HuH-7 (cell line): ENCODE measurements at regions not wholly inside any gene's neighbourhood (a gene's known extent, or its start where the extent isn't known, plus 50 kb on each side); places are given as distances from the start of the nearest gene placed in this dataset.

ENCODE experiments used
- DNase-seq: peaks from one replicate; pipeline ENCODE4 v3.0.0; 2011; ENCODE audit warnings: low spot score

- no peak for DNase-seq
These were observed 51.3 kb upstream of the LRRN2 start for GRCh38 chr1:204736836-204737235.

- DNase-seq = no peak
These were observed 53.0 kb upstream of the LRRN2 start for GRCh38 chr1:204738506-204738905.

- DNase-seq = no peak
These were observed 54.8 kb upstream of the LRRN2 start for GRCh38 chr1:204740354-204740753.

DNA sequence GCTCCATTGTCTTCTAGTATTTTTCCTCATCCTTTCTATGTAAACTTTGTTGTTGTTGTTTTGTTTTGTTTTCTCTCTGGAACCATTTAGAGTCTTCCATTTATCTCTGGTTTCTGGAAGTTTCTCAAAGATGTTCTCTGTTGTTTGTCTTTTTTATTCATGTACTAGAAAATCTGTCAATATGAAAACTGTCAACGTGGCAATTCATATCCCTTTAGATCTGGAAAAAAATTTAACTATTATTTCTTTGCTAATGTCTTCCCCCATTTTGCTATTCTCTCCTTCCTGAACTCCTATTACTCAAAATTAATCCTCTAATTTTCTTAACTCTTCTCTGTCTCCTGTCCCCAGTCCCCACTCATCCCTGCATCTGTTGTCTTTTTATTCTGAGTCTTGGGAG is 55.9 kb upstream of the LRRN2 start:
- no peak for DNase-seq

- no peak for DNase-seq
These were observed 57.2 kb upstream of the LRRN2 start for GRCh38 chr1:204742676-204743251.

DNA sequence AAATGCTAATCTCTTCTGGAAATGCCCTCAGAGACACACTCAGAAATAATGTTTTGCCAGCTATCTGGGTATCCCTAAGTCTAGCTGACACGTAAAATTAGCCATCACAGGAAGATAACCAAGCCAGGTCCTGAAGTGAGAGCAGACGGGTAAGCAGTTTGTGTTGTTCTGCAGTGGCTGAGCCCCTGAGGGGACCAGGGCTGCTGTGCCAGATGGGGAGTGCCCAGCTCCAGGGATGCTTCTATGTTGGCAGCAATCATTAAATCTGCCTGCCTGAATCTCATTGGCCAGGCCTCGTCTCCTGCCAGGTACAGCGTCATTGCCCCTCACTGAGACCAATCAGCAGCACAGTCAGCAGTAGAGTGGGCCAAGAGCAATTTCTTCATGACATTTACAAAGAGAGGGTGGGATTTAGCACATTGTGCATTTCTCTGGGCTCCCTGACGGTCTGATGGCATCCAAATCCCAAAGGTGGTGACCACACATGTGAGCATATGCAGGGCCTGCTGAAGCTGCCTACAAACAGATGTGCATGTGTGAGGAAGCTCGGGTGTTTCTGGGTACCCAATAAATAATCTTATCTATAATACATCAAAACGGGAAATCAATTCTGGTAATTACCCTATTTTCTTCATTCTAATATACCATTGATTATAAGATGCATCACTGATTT is 58.7 kb upstream of the LRRN2 start:
- DNase-seq = no peak

GRCh38 chr1:204746838-204747442 is 61.4 kb upstream of the LRRN2 start:
- peak; percentile 62 for DNase-seq

- no peak for DNase-seq
These were observed 65.9 kb upstream of the LRRN2 start for GRCh38 chr1:204751480-204751879.

DNA sequence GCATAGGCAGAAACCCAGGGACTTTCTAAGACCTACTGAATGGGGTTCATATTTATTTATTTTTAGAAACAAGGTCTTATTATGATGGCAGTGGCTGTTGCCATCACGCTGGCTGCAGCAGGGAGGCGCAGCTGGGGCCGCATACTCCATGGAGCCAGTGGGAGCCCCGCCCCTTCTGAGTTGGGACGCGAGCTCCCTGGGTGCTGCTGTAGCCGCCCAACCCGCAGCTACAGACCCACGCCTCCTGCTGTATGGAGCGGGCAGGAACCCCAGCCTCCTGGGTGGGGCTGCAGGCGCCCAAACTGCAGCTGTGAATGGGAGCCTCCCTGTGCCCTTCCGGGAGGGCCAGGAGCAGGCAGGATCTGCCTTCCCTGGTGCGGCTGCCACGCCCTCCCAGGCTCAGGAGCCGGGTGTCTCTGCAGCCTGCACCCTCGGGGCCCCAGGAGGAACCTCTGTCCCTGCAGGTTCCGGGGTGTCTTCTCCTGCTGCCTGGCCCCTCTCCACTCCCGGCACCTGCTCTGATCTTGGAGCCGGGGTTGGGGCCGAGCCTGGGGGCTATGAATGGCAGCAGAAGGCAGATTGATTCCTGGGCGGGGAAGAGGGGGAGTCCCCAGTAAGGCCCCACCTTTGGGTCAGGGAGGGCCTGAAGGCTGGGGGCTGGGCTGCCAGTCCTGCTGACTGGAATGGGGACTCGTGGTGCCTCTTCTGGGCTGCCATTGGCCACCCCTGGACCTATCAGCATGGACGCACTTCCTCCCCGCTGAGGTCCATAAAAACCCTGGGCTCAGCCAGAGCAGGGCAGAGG is 66.5 kb upstream of the LRRN2 start:
- no peak for DNase-seq

- DNase-seq = no peak
These were observed 67.1 kb upstream of the LRRN2 start for GRCh38 chr1:204752688-204753040.

DNA sequence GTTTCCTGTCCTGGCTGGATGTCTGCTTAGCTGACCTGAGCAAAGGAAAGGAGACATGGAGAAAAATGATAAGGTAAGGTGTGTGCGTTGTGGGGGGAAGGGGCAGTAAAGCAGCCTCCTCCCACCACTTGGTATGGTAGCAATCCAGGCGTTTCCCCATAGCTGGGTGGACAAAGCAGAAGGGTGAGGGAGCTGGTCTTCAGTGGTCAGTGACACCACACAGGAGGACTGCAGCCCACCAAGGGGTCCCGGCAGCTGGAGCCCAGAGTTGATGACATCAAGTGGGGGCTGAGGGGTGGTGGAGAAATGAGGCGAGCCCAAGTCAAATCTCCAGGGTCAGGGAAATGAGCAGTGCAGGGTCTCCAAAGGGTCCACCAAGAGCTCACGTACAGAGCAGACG is 69.3 kb upstream of the LRRN2 start:
- DNase-seq = no peak

DNA sequence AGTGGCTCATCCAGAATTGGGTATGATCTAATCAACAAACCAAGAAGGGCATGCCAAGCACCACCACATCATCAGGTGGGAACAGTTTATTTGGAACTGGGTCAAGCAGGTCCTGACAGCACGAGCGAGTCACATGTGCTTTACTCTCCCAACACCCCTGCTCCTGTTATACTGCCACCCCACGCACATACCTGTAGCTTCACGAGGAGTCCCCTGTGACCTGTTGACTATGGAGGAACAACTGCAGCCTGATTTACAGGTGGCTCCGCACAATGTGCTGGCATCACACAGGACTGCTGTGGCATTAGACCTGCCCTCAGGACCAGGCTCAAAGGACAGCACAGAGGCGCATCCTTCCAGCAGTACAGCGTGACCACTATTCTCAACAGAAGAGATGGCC is 70.8 kb upstream of the LRRN2 start:
- no peak for DNase-seq

DNA sequence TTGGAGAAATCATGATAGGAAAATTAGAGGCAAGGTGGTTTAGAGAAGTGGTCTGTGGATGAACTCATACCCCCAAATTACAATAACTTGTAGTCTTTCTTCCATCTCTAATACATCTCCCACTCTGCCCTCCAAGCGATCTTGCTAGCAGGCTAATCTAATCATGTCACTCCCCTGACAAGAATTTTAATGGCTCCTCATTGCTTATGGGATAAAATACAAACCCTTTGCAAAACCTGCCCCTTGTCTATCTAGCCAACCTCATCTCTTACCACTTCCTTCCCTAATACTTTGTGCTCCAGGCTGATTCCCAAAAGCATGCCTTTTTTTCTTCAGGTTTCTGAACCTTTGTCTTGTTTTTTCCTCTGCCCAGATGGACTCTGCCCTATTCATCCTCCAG is 71.3 kb upstream of the LRRN2 start:
- DNase-seq = no peak

GRCh38 chr1:204758601-204759000 is 73.1 kb upstream of the LRRN2 start:
- DNase-seq = no peak

DNA sequence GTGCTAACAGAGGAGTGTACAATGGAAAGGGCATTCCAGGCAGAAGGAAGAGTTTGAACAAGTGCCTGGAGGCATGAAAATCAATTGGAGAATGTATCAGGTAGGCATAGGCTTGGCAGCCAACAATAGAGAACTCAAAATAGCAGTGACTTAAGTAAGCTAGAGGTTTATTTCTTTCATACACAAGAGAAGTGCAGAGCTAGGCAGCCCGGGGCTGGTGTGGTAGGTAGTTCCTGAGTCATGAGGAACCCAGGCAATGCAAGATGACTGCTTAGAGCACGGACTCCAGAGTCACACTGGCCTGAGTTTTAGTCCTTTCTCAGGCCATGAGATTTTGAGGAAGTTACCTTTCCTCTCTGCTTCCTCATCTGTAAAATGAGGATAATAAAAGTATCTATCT is 74.8 kb upstream of the LRRN2 start:
- no peak for DNase-seq

- no peak for DNase-seq
These were observed 75.2 kb upstream of the LRRN2 start for GRCh38 chr1:204760757-204761156.

GRCh38 chr1:204763773-204764427 is 78.4 kb upstream of the LRRN2 start:
- DNase-seq = peak; percentile 64

DNA sequence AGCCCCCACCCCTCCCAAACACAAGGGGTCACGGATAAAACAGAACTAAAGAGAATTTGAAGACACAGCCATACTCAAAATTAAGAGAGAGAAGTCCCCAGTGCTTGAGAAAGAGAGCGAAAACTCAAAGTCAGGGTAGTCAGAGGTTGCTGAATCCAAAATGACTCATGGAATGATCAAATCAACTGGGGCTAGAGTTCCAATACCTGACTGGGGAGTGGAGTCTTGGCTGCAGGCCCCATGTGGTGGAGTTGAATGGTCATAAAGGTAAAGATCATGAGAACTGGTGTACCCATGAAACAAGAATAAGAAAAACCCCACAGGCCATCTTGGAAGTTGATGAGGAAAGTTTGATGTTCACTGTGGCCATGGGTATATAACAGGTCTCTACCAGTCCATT is 84.5 kb upstream of the LRRN2 start:
- no peak for DNase-seq

DNA sequence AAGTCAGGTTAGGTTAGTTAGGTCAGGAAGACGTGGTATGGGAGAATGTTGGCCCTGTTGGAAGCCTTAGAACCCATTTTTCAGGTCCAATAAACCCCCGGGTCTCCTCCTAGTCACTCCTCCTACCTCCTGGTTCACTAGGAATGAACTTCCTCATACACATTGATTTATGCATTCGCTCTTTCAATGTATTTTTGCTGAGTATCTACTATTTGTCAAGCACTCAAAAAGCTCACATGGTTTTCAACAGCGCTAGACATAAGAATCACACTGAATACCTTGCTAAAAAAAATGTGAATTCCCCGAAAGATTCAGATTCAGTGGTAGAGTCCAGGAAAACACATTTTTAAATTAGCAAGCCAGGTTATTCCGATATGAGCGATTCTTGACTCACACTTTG is 85.8 kb upstream of the LRRN2 start:
- DNase-seq = no peak

GRCh38 chr1:204773246-204773645 is 87.7 kb upstream of the LRRN2 start:
- DNase-seq = no peak

- no peak for DNase-seq
These were observed 90.0 kb upstream of the LRRN2 start for GRCh38 chr1:204775546-204775945.

DNA sequence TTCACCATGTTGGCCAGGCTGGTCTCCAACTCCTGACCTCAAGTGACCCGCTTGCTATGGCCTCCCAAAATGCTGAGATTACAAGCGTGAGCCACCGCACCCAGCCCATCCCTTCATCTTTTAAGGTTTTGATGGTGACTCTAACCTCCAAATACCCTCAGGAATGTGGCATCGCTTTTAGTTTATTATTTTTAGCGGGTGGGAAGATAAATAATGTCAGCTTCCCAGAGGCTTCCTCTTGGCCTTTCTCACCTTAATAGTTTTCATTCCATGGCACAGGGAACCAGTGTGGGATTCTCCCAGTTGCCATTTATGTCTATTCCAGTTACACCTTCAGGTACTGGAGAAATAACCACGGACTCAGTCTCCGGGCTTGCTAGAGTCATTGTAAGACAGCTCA is 92.1 kb upstream of the LRRN2 start:
- DNase-seq = no peak

- DNase-seq = no peak
These were observed 90.0 kb upstream of the NFASC start for GRCh38 chr1:204780630-204781029.
